Colonic mucosa (tissue), 4 donors: ENCODE measurements at regions not wholly inside any gene's neighbourhood (a gene's known extent, or its start where the extent isn't known, plus 50 kb on each side); places are given as distances from the start of the nearest gene placed in this dataset.

ENCODE experiments used
- DNase-seq: peaks from one replicate; pipeline ENCODE4 v3.0.0-alpha.2; 2020
- H3K27ac ChIP-seq: fragments of 200-600 bp; one replicate; pipeline ENCODE4 v1.8.0; 2021
- H3K27me3 ChIP-seq: fragments of 200-600 bp; one replicate; pipeline ENCODE4 v1.8.0; 2021
- H3K36me3 ChIP-seq: fragments of 200-600 bp; one replicate; pipeline ENCODE4 v1.8.0; 2021
- H3K4me1 ChIP-seq: fragments of 200-600 bp; one replicate; pipeline ENCODE4 v1.8.0; 2021; ENCODE audit warnings: mild to moderate bottlenecking
- H3K4me3 ChIP-seq: fragments of 200-600 bp; one replicate; pipeline ENCODE4 v1.8.0; 2021
- H3K9ac ChIP-seq, 2 donors: one replicate each; pipeline ENCODE4 v1.7.0; 2013; ENCODE audit warnings: control low read depth in 2 of 2, low read depth in 2 of 2, low read length in 2 of 2
- H3K9me3 ChIP-seq: fragments of 200-600 bp; one replicate; pipeline ENCODE4 v1.8.0; 2021
- intact Hi-C: fragments of 100-400 bp; cut with DNase I; formaldehyde crosslinking; loops from one replicate; pipeline ENCODE4 v1.14.1; 2022
- TF ChIP-seq, protein P1 (sequence below): fragments of 200-600 bp; IDR thresholded peaks from one replicate; pipeline ENCODE4 v1.8.0; 2022; ENCODE audit warnings: antibody characterized with exemption, mild to moderate bottlenecking
- donor health status: healthy.
- donor health status: DM: no; HTN: no; CAD: no.
- donor health status: DM: no; HTN: no; CAD: no.

DNA sequence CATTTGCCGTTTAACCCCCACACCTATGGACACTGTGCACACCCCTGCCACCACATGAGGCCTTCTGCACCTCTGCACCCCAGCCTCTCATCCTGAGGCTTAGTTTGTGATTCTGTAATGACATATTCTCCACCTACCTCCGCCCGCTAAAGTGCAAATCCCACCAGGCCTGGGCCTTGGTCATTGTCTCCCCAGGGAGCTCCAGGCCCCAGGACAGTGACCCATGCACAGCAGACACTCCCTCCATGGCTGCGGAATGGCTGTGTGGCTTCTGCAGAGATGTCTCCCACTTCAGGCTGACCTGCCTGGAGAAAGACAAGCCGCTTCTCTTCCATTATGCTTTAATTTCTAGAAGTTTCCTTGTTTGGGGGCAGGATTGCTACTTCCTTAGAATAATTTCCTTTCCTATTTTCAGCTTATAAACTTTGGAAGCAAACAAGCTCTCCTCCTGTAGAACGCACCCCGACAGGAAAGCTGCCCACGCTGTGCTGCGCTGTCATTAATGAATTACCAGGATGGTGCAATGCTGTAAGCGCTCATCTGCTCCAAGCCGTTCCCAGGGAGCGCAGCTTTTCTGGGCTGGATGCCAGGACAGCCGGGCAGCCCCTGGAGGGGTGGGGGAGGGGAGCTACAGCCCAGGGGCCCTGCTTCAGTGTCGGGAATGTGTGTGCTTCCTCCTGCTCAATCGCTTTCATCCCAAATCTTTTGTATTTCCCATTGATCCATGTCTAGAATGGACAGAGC, 618.0 kb downstream of the BRD1 start:
- Histone ChIP-seq H3K4me3 (no peak overlapping the region), H3K4me1 (no peaks in the 10 kb centered on the region), H3K9ac (no peak overlapping the region), H3K9me3 (no peaks in the 10 kb centered on the region), H3K27me3 (no peaks in the 10 kb centered on the region), H3K36me3 (no peaks in the 10 kb centered on the region), H3K27ac (no peak overlapping the region)
- TF ChIP-seq, protein P1, sequence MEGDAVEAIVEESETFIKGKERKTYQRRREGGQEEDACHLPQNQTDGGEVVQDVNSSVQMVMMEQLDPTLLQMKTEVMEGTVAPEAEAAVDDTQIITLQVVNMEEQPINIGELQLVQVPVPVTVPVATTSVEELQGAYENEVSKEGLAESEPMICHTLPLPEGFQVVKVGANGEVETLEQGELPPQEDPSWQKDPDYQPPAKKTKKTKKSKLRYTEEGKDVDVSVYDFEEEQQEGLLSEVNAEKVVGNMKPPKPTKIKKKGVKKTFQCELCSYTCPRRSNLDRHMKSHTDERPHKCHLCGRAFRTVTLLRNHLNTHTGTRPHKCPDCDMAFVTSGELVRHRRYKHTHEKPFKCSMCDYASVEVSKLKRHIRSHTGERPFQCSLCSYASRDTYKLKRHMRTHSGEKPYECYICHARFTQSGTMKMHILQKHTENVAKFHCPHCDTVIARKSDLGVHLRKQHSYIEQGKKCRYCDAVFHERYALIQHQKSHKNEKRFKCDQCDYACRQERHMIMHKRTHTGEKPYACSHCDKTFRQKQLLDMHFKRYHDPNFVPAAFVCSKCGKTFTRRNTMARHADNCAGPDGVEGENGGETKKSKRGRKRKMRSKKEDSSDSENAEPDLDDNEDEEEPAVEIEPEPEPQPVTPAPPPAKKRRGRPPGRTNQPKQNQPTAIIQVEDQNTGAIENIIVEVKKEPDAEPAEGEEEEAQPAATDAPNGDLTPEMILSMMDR = no peak
- intact Hi-C loops = no loop called here
- DNase-seq = no peak

DNA sequence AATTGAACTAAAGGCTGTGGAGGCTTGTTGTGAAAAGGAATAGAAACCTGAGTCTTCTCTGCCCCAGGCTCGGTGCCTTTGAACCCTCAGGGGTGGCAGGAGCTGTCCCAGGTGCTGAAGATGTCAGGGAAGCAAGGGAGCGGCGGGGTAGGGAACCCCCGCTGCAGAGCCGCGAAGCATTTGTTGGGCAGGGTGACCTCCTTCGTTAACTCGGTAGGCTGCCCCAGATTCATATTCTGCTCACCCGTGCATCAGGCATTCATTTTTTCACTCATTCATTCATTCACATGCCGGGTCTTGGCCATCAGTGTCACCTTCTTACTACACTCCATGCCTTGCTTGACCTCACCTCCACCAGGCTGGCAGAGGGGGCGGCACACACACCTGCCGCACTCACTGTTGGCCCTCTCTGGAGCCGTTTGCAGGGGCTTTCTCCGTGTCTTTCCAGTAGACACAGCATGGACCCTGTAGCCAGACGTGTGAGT, 618.9 kb downstream of the BRD1 start:
- Histone ChIP-seq H3K4me1 (no peaks in the 10 kb centered on the region), H3K9ac (no peak overlapping the region), H3K4me3 (no peak overlapping the region), H3K9me3 (no peaks in the 10 kb centered on the region), H3K27me3 (no peaks in the 10 kb centered on the region), H3K36me3 (no peaks in the 10 kb centered on the region), H3K27ac (no peak overlapping the region)
- TF ChIP-seq, protein P1 = no peak
- no peak for DNase-seq
- intact Hi-C loops = no loop called here

DNA sequence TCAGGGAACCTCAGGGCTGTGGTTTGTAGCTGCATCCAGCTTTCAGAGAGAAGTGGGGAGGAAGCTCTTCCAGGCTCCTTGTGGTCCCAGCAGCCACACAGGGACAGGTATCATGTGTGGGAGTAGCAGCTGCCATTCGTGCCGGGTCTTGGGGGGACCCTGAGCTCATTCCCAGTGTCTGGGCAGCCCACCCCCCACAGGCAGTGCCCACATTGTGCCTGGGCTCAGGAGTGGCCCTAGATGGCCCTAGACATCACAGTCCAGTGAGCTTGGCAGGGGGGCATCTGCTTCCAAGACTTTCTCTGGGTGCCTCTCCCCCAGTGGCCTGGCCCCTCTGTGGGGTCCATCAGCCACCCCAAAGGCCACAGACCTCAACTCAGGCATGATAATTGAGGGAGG, 619.7 kb downstream of the BRD1 start:
- intact Hi-C loops = no loop called here
- Histone ChIP-seq H3K9ac (no peak overlapping the region), H3K9me3 (no peaks in the 10 kb centered on the region), H3K36me3 (no peaks in the 10 kb centered on the region), H3K4me3 (no peak overlapping the region), H3K4me1 (no peaks in the 10 kb centered on the region), H3K27me3 (no peaks in the 10 kb centered on the region), H3K27ac (no peak overlapping the region)
- TF ChIP-seq, protein P1 = no peak
- no peak for DNase-seq

DNA sequence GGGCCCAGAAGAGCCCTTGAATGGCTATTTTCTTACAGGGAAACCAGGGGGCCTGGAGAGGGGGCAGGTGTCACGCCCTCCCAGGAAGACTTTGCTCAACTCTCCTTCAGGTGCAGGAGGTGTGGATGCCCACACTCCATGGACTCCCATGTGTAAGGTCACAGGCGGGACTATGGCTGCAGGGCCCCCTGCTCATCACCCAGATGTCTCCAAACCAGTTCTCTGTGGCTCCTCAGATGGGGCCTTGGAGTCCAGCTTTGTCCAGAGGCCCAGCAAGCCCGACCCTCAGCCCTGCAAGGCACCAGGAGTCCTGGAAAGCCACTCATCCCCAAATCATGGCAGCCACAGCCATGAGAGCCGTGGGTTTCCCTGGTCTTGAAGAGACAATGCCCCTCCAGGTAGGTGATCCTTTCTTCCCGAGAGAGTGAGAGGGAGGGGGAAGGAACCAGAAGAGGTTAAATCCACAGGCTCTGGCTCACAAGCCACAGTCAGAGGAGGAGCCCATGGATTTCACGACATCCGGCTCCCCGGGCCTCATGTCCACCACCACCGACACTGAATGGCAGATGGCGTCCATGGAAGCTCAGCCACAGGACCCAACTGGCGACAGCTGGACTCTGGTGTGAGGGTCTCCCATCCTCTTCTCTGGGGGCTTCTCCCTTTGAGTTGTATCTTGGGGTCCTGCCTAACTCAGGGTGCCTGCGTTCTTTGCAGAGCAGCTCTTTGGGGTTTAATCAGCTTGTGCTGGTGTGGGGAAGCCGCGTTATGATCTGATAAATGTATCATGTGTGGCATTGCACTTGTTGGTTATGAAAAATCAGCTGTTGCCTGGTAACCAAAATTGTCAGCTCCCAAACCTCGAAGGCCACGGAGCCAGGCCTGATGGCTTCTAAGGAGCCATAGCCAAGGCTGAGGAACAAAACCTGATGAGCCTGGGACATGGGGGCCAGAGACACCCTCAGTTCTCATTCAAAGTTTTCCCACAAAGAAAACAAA, 620.4 kb downstream of the BRD1 start:
- H3K27ac ChIP-seq = no peak overlapping the region
- no peak overlapping the region for H3K9ac ChIP-seq
- H3K4me1 ChIP-seq = no peaks in the 10 kb centered on the region
- H3K27me3 ChIP-seq = no peaks in the 10 kb centered on the region
- H3K36me3 ChIP-seq = no peaks in the 10 kb centered on the region
- no peak overlapping the region for H3K4me3 ChIP-seq
- no peak for DNase-seq
- intact Hi-C loops = no loop called here
- H3K9me3 ChIP-seq = no peaks in the 10 kb centered on the region
- TF ChIP-seq, protein P1 = no peak

DNA sequence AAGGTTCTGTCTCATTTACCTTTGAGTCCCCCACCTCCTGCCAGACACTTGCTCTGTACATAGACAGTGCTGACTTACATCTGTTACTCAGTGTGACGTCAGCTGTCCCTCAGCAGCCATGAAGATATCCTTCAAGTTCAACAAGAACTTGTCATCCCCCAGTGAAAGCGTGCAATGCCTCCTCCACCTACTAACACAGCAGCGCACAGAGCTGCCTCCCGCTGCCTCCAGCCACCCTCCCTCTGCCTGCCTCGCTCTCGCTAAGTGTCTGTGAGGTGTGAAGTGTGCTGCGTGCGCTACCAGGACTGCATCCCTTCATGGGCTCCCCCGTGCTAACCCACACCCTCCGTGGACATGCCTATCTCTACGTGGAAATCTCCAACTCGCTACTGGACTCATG, 621.4 kb downstream of the BRD1 start:
- no peaks in the 10 kb centered on the region for H3K4me1 ChIP-seq
- H3K4me3 ChIP-seq = no peak overlapping the region
- intact Hi-C loops = no loop called here
- no peaks in the 10 kb centered on the region for H3K9me3 ChIP-seq
- no peaks in the 10 kb centered on the region for H3K36me3 ChIP-seq
- TF ChIP-seq, protein P1 = no peak
- no peak overlapping the region for H3K27ac ChIP-seq
- DNase-seq = no peak
- no peaks in the 10 kb centered on the region for H3K27me3 ChIP-seq
- H3K9ac ChIP-seq = no peak overlapping the region
